ENCODE measurements at regions not wholly inside any gene's neighbourhood (a gene's known extent, or its start where the extent isn't known, plus 50 kb on each side); places are given as distances from the start of the nearest gene placed in this dataset.
A peak's percentile ranks its signal among the peaks of the same experiment; 100 is the strongest.

DNA sequence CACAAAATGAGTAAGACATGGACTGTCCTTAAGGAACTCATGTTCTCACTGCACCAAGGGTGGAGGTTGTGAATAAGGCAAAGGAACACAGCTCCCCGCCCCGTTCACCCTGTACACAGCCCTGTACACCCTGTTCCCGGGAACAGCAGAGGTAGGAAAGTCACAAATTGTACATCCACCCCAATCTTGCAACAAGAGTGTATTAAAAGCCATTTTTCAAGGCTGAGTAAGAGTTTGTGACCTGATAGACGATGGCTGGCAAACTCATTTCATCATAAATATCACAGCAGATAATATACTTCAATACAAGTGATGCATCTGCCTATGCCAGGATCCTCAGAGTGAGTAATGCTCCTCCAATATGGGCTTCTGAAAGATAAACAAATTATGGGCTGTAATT lies 52.5 kb upstream of the CAMK1G start:
- Histone ChIP-seq H3K4me1 (ENCODE audit: control insufficient read depth, insufficient read depth, low read length) (no peaks in the 10 kb centered on the region), H3K9me3 (ENCODE audit: control insufficient read depth, insufficient read depth, low read depth, low read length) (no peaks in the 10 kb centered on the region), H3K36me3 (ENCODE audit: control insufficient read depth, insufficient read depth, low read length) (no peaks in the 10 kb centered on the region), H3K27ac (ENCODE audit: low read length) (no peak overlapping the region), H3K27me3 (ENCODE audit: control insufficient read depth, insufficient read depth, low read length) (no peaks in the 10 kb centered on the region; the same call in 1 of the 2 replicates), H3K4me3 (ENCODE audit: low read depth in 2 of 2, low read length in 2 of 2) (no peak overlapping the region)
- ChIA-PET POLR2A (no interaction called here), CTCF (no interaction called here)
- intact Hi-C loops (cut with micrococcal nuclease; ENCODE audit: unreplicated experiment): no loop called here
- in situ Hi-C loops (cut with HindIII; ENCODE audit: low pct_unique_long_range_greater_than_20kb, low sequenced_read_pairs): no loop called here
- DNase-seq (ENCODE audit: low read depth, low spot score) (no peak), ATAC-seq (no peak)
- BruUV-seq (replicated peaks): no TSS peak
- no peak for TF ChIP-seq TCF7L2 (IDR thresholded peaks at IDR 0.05; ENCODE audit: low read depth, low read length)
- TF ChIP-seq, protein P1, sequence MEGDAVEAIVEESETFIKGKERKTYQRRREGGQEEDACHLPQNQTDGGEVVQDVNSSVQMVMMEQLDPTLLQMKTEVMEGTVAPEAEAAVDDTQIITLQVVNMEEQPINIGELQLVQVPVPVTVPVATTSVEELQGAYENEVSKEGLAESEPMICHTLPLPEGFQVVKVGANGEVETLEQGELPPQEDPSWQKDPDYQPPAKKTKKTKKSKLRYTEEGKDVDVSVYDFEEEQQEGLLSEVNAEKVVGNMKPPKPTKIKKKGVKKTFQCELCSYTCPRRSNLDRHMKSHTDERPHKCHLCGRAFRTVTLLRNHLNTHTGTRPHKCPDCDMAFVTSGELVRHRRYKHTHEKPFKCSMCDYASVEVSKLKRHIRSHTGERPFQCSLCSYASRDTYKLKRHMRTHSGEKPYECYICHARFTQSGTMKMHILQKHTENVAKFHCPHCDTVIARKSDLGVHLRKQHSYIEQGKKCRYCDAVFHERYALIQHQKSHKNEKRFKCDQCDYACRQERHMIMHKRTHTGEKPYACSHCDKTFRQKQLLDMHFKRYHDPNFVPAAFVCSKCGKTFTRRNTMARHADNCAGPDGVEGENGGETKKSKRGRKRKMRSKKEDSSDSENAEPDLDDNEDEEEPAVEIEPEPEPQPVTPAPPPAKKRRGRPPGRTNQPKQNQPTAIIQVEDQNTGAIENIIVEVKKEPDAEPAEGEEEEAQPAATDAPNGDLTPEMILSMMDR (IDR thresholded peaks at IDR 0.05): no peak

DNA sequence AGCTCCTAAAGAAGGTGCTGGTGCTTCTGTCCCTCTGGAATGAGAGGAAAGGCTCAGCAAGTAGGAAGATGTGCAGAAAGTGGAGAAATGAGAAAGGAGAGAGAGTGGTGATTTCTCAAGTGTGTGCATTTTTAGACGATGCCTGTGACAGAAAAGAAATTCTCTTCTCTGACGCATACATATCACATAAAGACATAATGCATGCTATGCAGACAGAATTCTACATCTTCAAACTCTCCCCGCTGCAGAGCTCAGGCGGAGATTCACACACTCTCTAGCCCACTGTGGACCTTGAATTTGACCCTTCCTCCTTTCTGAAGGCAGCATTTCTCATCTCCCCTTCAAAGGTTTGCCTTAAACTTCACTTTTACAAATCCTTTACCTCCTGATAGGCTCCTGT lies 52.0 kb upstream of the CAMK1G start:
- Histone ChIP-seq H3K4me1 (ENCODE audit: control insufficient read depth, insufficient read depth, low read length) (no peaks in the 10 kb centered on the region), H3K27ac (ENCODE audit: low read length) (no peak overlapping the region), H3K36me3 (ENCODE audit: control insufficient read depth, insufficient read depth, low read length) (no peaks in the 10 kb centered on the region), H3K27me3 (ENCODE audit: control insufficient read depth, insufficient read depth, low read length) (no peaks in the 10 kb centered on the region), H3K4me3 (ENCODE audit: low read depth in 2 of 2, low read length in 2 of 2) (no peak overlapping the region), H3K9me3 (ENCODE audit: control insufficient read depth, insufficient read depth, low read depth, low read length) (no peaks in the 10 kb centered on the region)
- DNase-seq (ENCODE audit: low read depth, low spot score): no peak
- intact Hi-C loops (cut with micrococcal nuclease; ENCODE audit: unreplicated experiment): no loop called here
- in situ Hi-C loops (cut with HindIII; ENCODE audit: low pct_unique_long_range_greater_than_20kb, low sequenced_read_pairs): no loop called here
- ChIA-PET POLR2A (no interaction called here), CTCF (no interaction called here)
- no peak for TF ChIP-seq TCF7L2 (IDR thresholded peaks at IDR 0.05; ENCODE audit: low read depth, low read length)
- TF ChIP-seq, protein P2, sequence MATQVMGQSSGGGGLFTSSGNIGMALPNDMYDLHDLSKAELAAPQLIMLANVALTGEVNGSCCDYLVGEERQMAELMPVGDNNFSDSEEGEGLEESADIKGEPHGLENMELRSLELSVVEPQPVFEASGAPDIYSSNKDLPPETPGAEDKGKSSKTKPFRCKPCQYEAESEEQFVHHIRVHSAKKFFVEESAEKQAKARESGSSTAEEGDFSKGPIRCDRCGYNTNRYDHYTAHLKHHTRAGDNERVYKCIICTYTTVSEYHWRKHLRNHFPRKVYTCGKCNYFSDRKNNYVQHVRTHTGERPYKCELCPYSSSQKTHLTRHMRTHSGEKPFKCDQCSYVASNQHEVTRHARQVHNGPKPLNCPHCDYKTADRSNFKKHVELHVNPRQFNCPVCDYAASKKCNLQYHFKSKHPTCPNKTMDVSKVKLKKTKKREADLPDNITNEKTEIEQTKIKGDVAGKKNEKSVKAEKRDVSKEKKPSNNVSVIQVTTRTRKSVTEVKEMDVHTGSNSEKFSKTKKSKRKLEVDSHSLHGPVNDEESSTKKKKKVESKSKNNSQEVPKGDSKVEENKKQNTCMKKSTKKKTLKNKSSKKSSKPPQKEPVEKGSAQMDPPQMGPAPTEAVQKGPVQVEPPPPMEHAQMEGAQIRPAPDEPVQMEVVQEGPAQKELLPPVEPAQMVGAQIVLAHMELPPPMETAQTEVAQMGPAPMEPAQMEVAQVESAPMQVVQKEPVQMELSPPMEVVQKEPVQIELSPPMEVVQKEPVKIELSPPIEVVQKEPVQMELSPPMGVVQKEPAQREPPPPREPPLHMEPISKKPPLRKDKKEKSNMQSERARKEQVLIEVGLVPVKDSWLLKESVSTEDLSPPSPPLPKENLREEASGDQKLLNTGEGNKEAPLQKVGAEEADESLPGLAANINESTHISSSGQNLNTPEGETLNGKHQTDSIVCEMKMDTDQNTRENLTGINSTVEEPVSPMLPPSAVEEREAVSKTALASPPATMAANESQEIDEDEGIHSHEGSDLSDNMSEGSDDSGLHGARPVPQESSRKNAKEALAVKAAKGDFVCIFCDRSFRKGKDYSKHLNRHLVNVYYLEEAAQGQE (IDR thresholded peaks at IDR 0.05; ENCODE audit: insufficient read depth in 1 of 2, low read depth in 2 of 2, low read length in 1 of 2): no peak
- no peak for TF ChIP-seq SIN3A (IDR thresholded peaks at IDR 0.05; ENCODE audit: borderline replicate concordance, insufficient read depth, low read depth, low read length)
- TF ChIP-seq POLR2AphosphoS5 (IDR thresholded peaks at IDR 0.05; ENCODE audit: low read depth, low read length): no peak
- TF ChIP-seq, protein P1 (IDR thresholded peaks at IDR 0.05): no peak
- no TSS peak for BruUV-seq (replicated peaks)
- ATAC-seq: no peak

Small RNA genes lying in the stretch of these regions (microRNA-seq; reads per million reads assigned to microRNA genes)
- gene MIR205 (ENCODE audit: unreplicated experiment): 6.7 reads per million, percentile 20 among the genes with 10 or more reads in this experiment
